SK-N-SH treated with all-trans-retinoic acid at 6 μM for 48 hours (cell line): ENCODE measurements at regions not wholly inside any gene's neighbourhood (a gene's known extent, or its start where the extent isn't known, plus 50 kb on each side); places are given as distances from the start of the nearest gene placed in this dataset.

Experiments used
- ATAC-seq: fragments of 200-7000 bp; cut with Tn5 transposase; 3 replicates; pipeline ENCODE4 v1.9.1; 2020; ENCODE audit warnings: mild to moderate bottlenecking, moderate library complexity
- ARNTL ChIP-seq: fragments of 450-650 bp; formaldehyde crosslinking; IDR thresholded peaks from 2 replicates; pipeline ENCODE4 v1.5.0; 2020; ENCODE audit warnings: low read depth, mild to moderate bottlenecking, moderate library complexity, borderline replicate concordance
- BACH2 ChIP-seq: fragments of 250-450 bp; sonication (Bioruptor Pico); IDR thresholded peaks from 2 replicates; pipeline ENCODE4 v1.9.0; 2021; ENCODE audit warnings: mild to moderate bottlenecking, borderline replicate concordance
- CREB5 ChIP-seq: fragments of 250-450 bp; sonication (Bioruptor Pico); IDR thresholded peaks from 2 replicates; pipeline ENCODE4 v1.5.1; 2020; ENCODE audit warnings: low read depth, mild to moderate bottlenecking, moderate library complexity
- CSDC2 ChIP-seq: fragments of 250-450 bp; sonication (Bioruptor Pico); IDR thresholded peaks from 2 replicates; pipeline ENCODE4 v1.5.0; 2020; ENCODE audit warnings: mild to moderate bottlenecking, moderate library complexity
- CSRNP3 ChIP-seq: fragments of 250-450 bp; sonication (Bioruptor Pico); IDR thresholded peaks from 2 replicates; pipeline ENCODE4 v1.5.1; 2021; ENCODE audit warnings: mild to moderate bottlenecking, moderate library complexity
- ESRRG ChIP-seq: fragments of 250-450 bp; sonication (Bioruptor Pico); IDR thresholded peaks from 2 replicates; pipeline ENCODE4 v1.6.1; 2021; ENCODE audit warnings: mild to moderate bottlenecking
- GLIS3 ChIP-seq: fragments of 250-450 bp; sonication (Bioruptor Pico); IDR thresholded peaks from 2 replicates; pipeline ENCODE4 v1.5.0; 2020; ENCODE audit warnings: mild to moderate bottlenecking, moderate library complexity
- ISL1 ChIP-seq: fragments of 250-450 bp; sonication (Bioruptor Pico); IDR thresholded peaks from 2 replicates; pipeline ENCODE4 v2.1.2; 2022; ENCODE audit warnings: mild to moderate bottlenecking, moderate library complexity
- OSR1 ChIP-seq: fragments of 250-450 bp; sonication (Bioruptor Pico); IDR thresholded peaks from 2 replicates; pipeline ENCODE4 v1.8.0; 2022; ENCODE audit warnings: moderate library complexity, mild to moderate bottlenecking, inconsistent platforms
- POU6F1 ChIP-seq: fragments of 250-450 bp; sonication (Bioruptor Pico); IDR thresholded peaks from 2 replicates; pipeline ENCODE4 v1.8.0; 2021; ENCODE audit warnings: low read depth, mild to moderate bottlenecking, moderate library complexity, borderline replicate concordance
- RARB ChIP-seq: fragments of 250-450 bp; sonication (Bioruptor Pico); IDR thresholded peaks from 2 replicates; pipeline ENCODE4 v1.8.0; 2021; ENCODE audit warnings: mild to moderate bottlenecking, moderate library complexity
- SNAI2 ChIP-seq: fragments of 250-450 bp; sonication (Bioruptor Pico); IDR thresholded peaks from 2 replicates; pipeline ENCODE4 v1.5.0; 2020; ENCODE audit warnings: mild to moderate bottlenecking, moderate library complexity
- TCF4 ChIP-seq: fragments of 250-450 bp; sonication (Bioruptor Pico); IDR thresholded peaks from 2 replicates; pipeline ENCODE4 v1.8.0; 2021; ENCODE audit warnings: mild to moderate bottlenecking, moderate library complexity, borderline replicate concordance
- TOX ChIP-seq: fragments of 250-450 bp; sonication (Bioruptor Pico); IDR thresholded peaks from 2 replicates; pipeline ENCODE4 v1.8.0; 2021; ENCODE audit warnings: mild to moderate bottlenecking, moderate library complexity, borderline replicate concordance
- TSHZ2 ChIP-seq: fragments of 250-450 bp; sonication (Bioruptor Pico); IDR thresholded peaks from 2 replicates; pipeline ENCODE4 v1.5.0; 2020; ENCODE audit warnings: mild to moderate bottlenecking, moderate library complexity
- ZC3H10 ChIP-seq: fragments of 250-450 bp; sonication (Bioruptor Pico); IDR thresholded peaks from 2 replicates; pipeline ENCODE4 v1.5.1; 2021; ENCODE audit warnings: mild to moderate bottlenecking, moderate library complexity
- ZFP3 ChIP-seq: fragments of 250-450 bp; sonication (Bioruptor Pico); IDR thresholded peaks from 2 replicates; pipeline ENCODE4 v1.5.0; 2020; ENCODE audit warnings: mild to moderate bottlenecking, moderate library complexity
- ZFP30 ChIP-seq: fragments of 450-650 bp; formaldehyde crosslinking; IDR thresholded peaks from 2 replicates; pipeline ENCODE4 v1.5.0; 2022; ENCODE audit warnings: mild to moderate bottlenecking, moderate library complexity
- ZNF70 ChIP-seq: fragments of 450-650 bp; formaldehyde crosslinking; IDR thresholded peaks from 2 replicates; pipeline ENCODE4 v1.5.0; 2020; ENCODE audit warnings: mild to moderate bottlenecking, moderate library complexity
- ZNF8 ChIP-seq: fragments of 450-650 bp; formaldehyde crosslinking; IDR thresholded peaks from 2 replicates; pipeline ENCODE4 v1.5.0; 2020; ENCODE audit warnings: mild to moderate bottlenecking, moderate library complexity

- TF ChIP-seq CSDC2 (no peak), TCF4 (CRISPR knock-in tag) (no peak), CREB5 (CRISPR knock-in tag) (no peak), TSHZ2 (CRISPR knock-in tag) (no peak), SNAI2 (CRISPR knock-in tag) (no peak), ZFP30 (CRISPR knock-in tag) (no peak), ISL1 (no peak), ESRRG (CRISPR knock-in tag) (no peak), ZNF8 (CRISPR knock-in tag) (no peak), ZNF70 (CRISPR knock-in tag) (no peak), ZC3H10 (CRISPR knock-in tag) (no peak), CSRNP3 (CRISPR knock-in tag) (no peak), POU6F1 (CRISPR knock-in tag) (no peak), BACH2 (CRISPR knock-in tag) (no peak)
- TF ChIP-seq, all 23 proteins: peak for 0
- no peak for ATAC-seq
These were observed 281.6 kb downstream of the HGF start for GRCh38 chr7:81488210-81488609.

- TF ChIP-seq TCF4 (CRISPR knock-in tag) (no peak), BACH2 (CRISPR knock-in tag) (no peak), ARNTL (CRISPR knock-in tag) (no peak), TSHZ2 (CRISPR knock-in tag) (no peak), ZNF70 (CRISPR knock-in tag) (no peak), ZFP3 (CRISPR knock-in tag) (no peak), CREB5 (CRISPR knock-in tag) (no peak), TOX (CRISPR knock-in tag) (no peak), SNAI2 (CRISPR knock-in tag) (no peak), RARB (no peak), GLIS3 (no peak), OSR1 (CRISPR knock-in tag) (no peak)
- TF ChIP-seq, all 23 proteins: peak for 0
- no peak for ATAC-seq
These were observed 282.3 kb downstream of the HGF start for GRCh38 chr7:81487516-81487915.
